Gastrocnemius medialis (tissue), 4 donors: ENCODE measurements at regions not wholly inside any gene's neighbourhood (a gene's known extent, or its start where the extent isn't known, plus 50 kb on each side); places are given as distances from the start of the nearest gene placed in this dataset.
"Not testable (repeated sequence)": the region's sequence is repeated elsewhere in the genome, so short reads cannot be mapped to it uniquely, and the experiment has no call there.

Source experiments
- ATAC-seq, 2 donors: fragments of 150-250 bp; one replicate each; pipeline ENCODE4 v1.9.1; 2016
- DNase-seq, 2 donors: peaks; one replicate each; pipeline ENCODE4 v3.0.0-alpha.2; 2019
- H3K27ac ChIP-seq, 4 donors: fragments of 200-600 bp; sonication (generic); 1 replicate in 1 of 4; 2 replicates in 3 of 4; pipeline ENCODE4 v1.5.1; 2016 to 2018; ENCODE audit warnings: mild to moderate bottlenecking in 2 of 4, moderate library complexity in 1 of 4
- H3K27me3 ChIP-seq, 3 donors: fragments of 200-600 bp; sonication (generic) in 2 of 3; 1 replicate in 1 of 3; 2 replicates in 2 of 3; pipeline versions ENCODE4 v1.5.1 to v1.6.0; 2016 to 2019; ENCODE audit warnings: mild to moderate bottlenecking in 1 of 3, moderate library complexity in 1 of 3
- H3K36me3 ChIP-seq, 2 donors: fragments of 200-600 bp; sonication (generic) in 1 of 2; one replicate each; pipeline ENCODE4 v1.5.1; 2017 to 2018
- H3K4me1 ChIP-seq, 2 donors: fragments of 200-600 bp; sonication (generic) in 1 of 2; one replicate each; pipeline ENCODE4 v1.5.1; 2016 to 2017; ENCODE audit warnings: mild to moderate bottlenecking in 2 of 2
- H3K4me3 ChIP-seq, 4 donors: fragments of 200-600 bp; sonication (generic) in 3 of 4; 1 replicate in 1 of 4; 2 replicates in 3 of 4; pipeline ENCODE4 v1.5.1; 2016 to 2019; ENCODE audit warnings: mild to moderate bottlenecking in 2 of 4
- H3K9me3 ChIP-seq, 3 donors: fragments of 200-600 bp; sonication (generic) in 2 of 3; 1 replicate in 1 of 3; 2 replicates in 2 of 3; pipeline ENCODE4 v1.5.1; 2016 to 2019
- CTCF ChIP-seq, 5 experiments: fragments of 450-650 bp in 3 of 5; fragments of 200-600 bp in 2 of 5; sonication (generic) in 2 of 5; IDR thresholded peaks in 4 of 5; conservative IDR thresholded peaks in 1 of 5; 1 replicate in 4 of 5; 2 replicates in 1 of 5; pipeline ENCODE4 v1.5.1; 2016 to 2019; ENCODE audit warnings: antibody characterized with exemption in 5 of 5, mild to moderate bottlenecking in 3 of 5, moderate library complexity in 3 of 5
- POLR2A ChIP-seq, 2 donors: fragments of 450-650 bp; IDR thresholded peaks; one replicate each; pipeline ENCODE4 v1.6.1; 2017; ENCODE audit warnings: antibody characterized with exemption in 2 of 2, mild to moderate bottlenecking in 2 of 2, moderate library complexity in 2 of 2
- in situ Hi-C, 4 donors: fragments of 200-750 bp; cut with MboI; loops; one replicate each; pipeline versions ENCODE4 v1.15.0 to v1.8.0; 2017; ENCODE audit warnings: low sequenced_read_pairs in 4 of 4
- intact Hi-C: fragments of 100-400 bp; cut with DNase I; formaldehyde crosslinking; loops from one replicate; pipeline ENCODE4 v1.15.1; 2023; ENCODE audit warnings: low total_unique reads

- H3K27ac ChIP-seq, result no peak overlapping the region
- DNase-seq (no peak), ATAC-seq (no peak)
- no peak overlapping the region for H3K4me3 ChIP-seq
- intact Hi-C loops, result loop anchor here (10.0 kb wide), 1 partner anchor 97 kb away; no protein-coding TSS in a partner anchor
- no peaks in the 10 kb centered on the region for H3K27me3 ChIP-seq
- no peaks in the 10 kb centered on the region for H3K4me1 ChIP-seq
- H3K36me3 ChIP-seq, result no peaks in the 10 kb centered on the region
- in situ Hi-C loops, result loop anchor here in 3 of 4 donors (10.0 to 25.0 kb wide), 3 partner anchors 355 to 455 kb away; no protein-coding TSS in a partner anchor
- H3K9me3 ChIP-seq, result no peaks in the 10 kb centered on the region
- TF ChIP-seq CTCF (IDR thresholded peaks at IDR 0.05 in 4 of 5, conservative IDR thresholded peaks at IDR 0.05 in 1 of 5) (no peak), POLR2A (IDR thresholded peaks at IDR 0.05) (no peak)
Measured at GRCh38 chr5:102682101-102682647, 72.9 kb upstream of the PAM start.

- not testable (repeated sequence) for H3K27me3 ChIP-seq, H3K4me3 ChIP-seq, ATAC-seq, DNase-seq, H3K4me1 ChIP-seq, H3K36me3 ChIP-seq, H3K9me3 ChIP-seq, H3K27ac ChIP-seq
- intact Hi-C loops, result loop anchor here (10.0 kb wide), 1 partner anchor 103 kb away; no protein-coding TSS in a partner anchor
- in situ Hi-C loops, result loop anchor here in 3 of 4 donors (10.0 to 25.0 kb wide), 3 partner anchors 349 to 449 kb away; no protein-coding TSS in a partner anchor
Measured at GRCh38 chr5:102688076-102688475, 67.0 kb upstream of the PAM start.

- not testable (repeated sequence) for DNase-seq, H3K4me1 ChIP-seq, ATAC-seq, H3K9me3 ChIP-seq, H3K27ac ChIP-seq, H3K27me3 ChIP-seq, H3K4me3 ChIP-seq, H3K36me3 ChIP-seq
- intact Hi-C loops, result loop anchor here (10.0 kb wide), 1 partner anchor 104 kb away; no protein-coding TSS in a partner anchor
- in situ Hi-C loops, result loop anchor here in 3 of 4 donors (10.0 to 25.0 kb wide), 3 partner anchors 349 to 449 kb away; no protein-coding TSS in a partner anchor
Measured at GRCh38 chr5:102688581-102689342, 66.3 kb upstream of the PAM start.

- no peak overlapping the region for H3K4me3 ChIP-seq
- DNase-seq (no peak), ATAC-seq (no peak)
- TF ChIP-seq CTCF (IDR thresholded peaks at IDR 0.05 in 4 of 5, conservative IDR thresholded peaks at IDR 0.05 in 1 of 5) (no peak), POLR2A (IDR thresholded peaks at IDR 0.05) (no peak)
- no peaks in the 10 kb centered on the region for H3K9me3 ChIP-seq
- H3K36me3 ChIP-seq, result no peaks in the 10 kb centered on the region
- H3K27me3 ChIP-seq, result no peaks in the 10 kb centered on the region
- H3K27ac ChIP-seq, result no peak overlapping the region
- in situ Hi-C loops (loop anchor here in 3 of 4 donors (25.0 kb wide), 2 partner anchors 346 to 446 kb away; no protein-coding TSS in a partner anchor), intact Hi-C loops (no loop called here)
- no peaks in the 10 kb centered on the region for H3K4me1 ChIP-seq
Measured at GRCh38 chr5:102690910-102691309, 64.2 kb upstream of the PAM start.

GRCh38 chr5:102691434-102691833 lies 63.7 kb upstream of the PAM start:
- in situ Hi-C loops, result loop anchor here in 3 of 4 donors (25.0 kb wide), 2 partner anchors 346 to 446 kb away; no protein-coding TSS in a partner anchor
- no peak overlapping the region for H3K4me3 ChIP-seq
- H3K4me1 ChIP-seq, result no peaks in the 10 kb centered on the region
- no peaks in the 10 kb centered on the region for H3K36me3 ChIP-seq
- no peak overlapping the region for H3K27ac ChIP-seq
- intact Hi-C loops, result no loop called here
- DNase-seq (no peak), ATAC-seq (no peak)
- no peak for TF ChIP-seq POLR2A (IDR thresholded peaks at IDR 0.05)
- no peak for TF ChIP-seq CTCF (IDR thresholded peaks at IDR 0.05 in 4 of 5, conservative IDR thresholded peaks at IDR 0.05 in 1 of 5)
- no peaks in the 10 kb centered on the region for H3K27me3 ChIP-seq
- no peaks in the 10 kb centered on the region for H3K9me3 ChIP-seq
